ENCODE measurements at regions not wholly inside any gene's neighbourhood (a gene's known extent, or its start where the extent isn't known, plus 50 kb on each side); places are given as distances from the start of the nearest gene placed in this dataset.

DNA sequence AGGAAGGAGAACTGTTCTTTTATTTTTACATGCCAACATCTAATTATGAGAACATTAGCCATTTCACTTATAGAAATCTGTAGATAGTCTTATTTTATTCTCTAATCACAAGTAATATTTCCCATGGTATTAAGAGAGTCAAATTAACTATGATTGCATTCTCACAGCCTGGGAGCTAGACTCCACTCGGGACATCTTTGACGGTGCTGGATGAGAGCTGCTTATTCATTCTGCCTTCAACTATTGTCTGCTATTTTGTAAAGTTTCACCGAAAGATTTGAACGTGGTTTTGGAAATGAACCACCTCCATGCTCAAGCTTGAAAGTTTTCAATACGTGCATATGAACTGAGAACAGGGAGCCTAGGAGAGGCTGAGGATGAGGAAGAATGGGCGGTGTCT, 264.3 kb upstream of the KLF6 start:
- no peaks in the 10 kb centered on the region for H3K27me3 Mint-ChIP-seq (ENCODE audit: unreplicated experiment)
- no peaks in the 10 kb centered on the region for H3K4me1 Mint-ChIP-seq (ENCODE audit: low read depth, unreplicated experiment)
- BruUV-seq (replicated peaks): no TSS peak
- no peaks in the 10 kb centered on the region for H3K36me3 Mint-ChIP-seq (ENCODE audit: insufficient read depth, unreplicated experiment)
- no peak overlapping the region for H3K27ac Mint-ChIP-seq (ENCODE audit: unreplicated experiment)
- CTCF ChIA-PET: no interaction called here
- no peak overlapping the region for H3K4me3 Mint-ChIP-seq (ENCODE audit: low read depth, unreplicated experiment)
- no peak for TF ChIP-seq CTCF (IDR thresholded peaks at IDR 0.05; ENCODE audit: unreplicated experiment)
- intact Hi-C loops (cut with micrococcal nuclease; ENCODE audit: unreplicated experiment): no loop called here
- DNase-seq: no peak
- H3K9me3 Mint-ChIP-seq (ENCODE audit: low read depth, unreplicated experiment): peaks cover 2% of the 10 kb centered on the region

DNA sequence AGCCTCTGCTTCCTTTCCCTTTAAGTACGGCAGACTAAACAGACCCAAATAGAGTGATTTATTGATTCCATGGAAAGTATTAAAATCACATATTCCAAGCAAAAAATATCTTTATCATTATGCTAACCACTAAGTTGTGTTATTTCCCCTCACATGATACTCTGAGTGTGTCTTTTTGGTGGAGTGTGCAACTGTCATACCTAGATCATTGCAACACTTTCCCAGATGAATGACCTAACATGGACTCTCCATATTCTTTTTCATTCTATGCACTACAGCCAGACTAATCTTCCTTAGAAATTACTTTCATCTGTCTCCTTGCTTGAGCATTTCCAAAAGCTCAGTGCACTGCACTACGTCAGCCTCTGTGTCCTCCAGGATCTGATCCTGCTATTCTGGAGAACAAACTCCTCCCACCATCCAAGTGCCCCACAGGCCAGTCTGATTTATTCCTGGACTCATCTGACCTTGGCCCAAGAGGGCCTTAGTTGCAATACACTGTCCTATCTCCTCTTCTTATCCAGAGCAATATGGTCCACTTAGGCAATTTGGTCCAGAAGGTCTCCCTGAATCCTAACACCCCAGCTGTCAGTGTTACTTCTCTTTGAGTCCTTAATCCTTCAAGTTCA, 263.3 kb upstream of the KLF6 start:
- Mint-ChIP-seq H3K27ac (ENCODE audit: unreplicated experiment) (no peak overlapping the region), H3K9me3 (ENCODE audit: low read depth, unreplicated experiment) (peaks cover 2% of the 10 kb centered on the region), H3K36me3 (ENCODE audit: insufficient read depth, unreplicated experiment) (no peaks in the 10 kb centered on the region), H3K27me3 (ENCODE audit: unreplicated experiment) (no peaks in the 10 kb centered on the region), H3K4me3 (ENCODE audit: low read depth, unreplicated experiment) (no peak overlapping the region), H3K4me1 (ENCODE audit: low read depth, unreplicated experiment) (no peaks in the 10 kb centered on the region)
- no TSS peak for BruUV-seq (replicated peaks)
- DNase-seq: no peak
- CTCF ChIA-PET: no interaction called here
- intact Hi-C loops (cut with micrococcal nuclease; ENCODE audit: unreplicated experiment): no loop called here
- TF ChIP-seq CTCF (IDR thresholded peaks at IDR 0.05; ENCODE audit: unreplicated experiment): no peak

- H3K9me3 Mint-ChIP-seq (ENCODE audit: low read depth, unreplicated experiment): peaks cover 2% of the 10 kb centered on the region
- no peaks in the 10 kb centered on the region for H3K27me3 Mint-ChIP-seq (ENCODE audit: unreplicated experiment)
- no TSS peak for BruUV-seq (replicated peaks)
- CTCF ChIA-PET: interaction anchor here (0.5 kb wide), 1 partner anchor 577 kb away, joined by 5 read pairs; no protein-coding TSS in a partner anchor
- H3K4me1 Mint-ChIP-seq (ENCODE audit: low read depth, unreplicated experiment): no peaks in the 10 kb centered on the region
- intact Hi-C loops (cut with micrococcal nuclease; ENCODE audit: unreplicated experiment): no loop called here
- no peak overlapping the region for H3K27ac Mint-ChIP-seq (ENCODE audit: unreplicated experiment)
- DNase-seq: no peak
- no peak overlapping the region for H3K4me3 Mint-ChIP-seq (ENCODE audit: low read depth, unreplicated experiment)
- no peak for TF ChIP-seq CTCF (IDR thresholded peaks at IDR 0.05; ENCODE audit: unreplicated experiment)
- H3K36me3 Mint-ChIP-seq (ENCODE audit: insufficient read depth, unreplicated experiment): no peaks in the 10 kb centered on the region
These were observed 261.8 kb upstream of the KLF6 start for GRCh38 chr10:4046712-4047354.

- BruUV-seq (replicated peaks): no TSS peak
- Mint-ChIP-seq H3K9me3 (ENCODE audit: low read depth, unreplicated experiment) (peaks cover 7% of the 10 kb centered on the region), H3K36me3 (ENCODE audit: insufficient read depth, unreplicated experiment) (no peaks in the 10 kb centered on the region), H3K27me3 (ENCODE audit: unreplicated experiment) (no peaks in the 10 kb centered on the region), H3K4me1 (ENCODE audit: low read depth, unreplicated experiment) (no peaks in the 10 kb centered on the region), H3K4me3 (ENCODE audit: low read depth, unreplicated experiment) (no peak overlapping the region), H3K27ac (ENCODE audit: unreplicated experiment) (no peak overlapping the region)
- CTCF ChIA-PET: interaction anchor here (0.6 kb wide), 1 partner anchor 64 kb away, joined by 3 read pairs; no protein-coding TSS in a partner anchor
- intact Hi-C loops (cut with micrococcal nuclease; ENCODE audit: unreplicated experiment): no loop called here
- no peak for DNase-seq
- no peak for TF ChIP-seq CTCF (IDR thresholded peaks at IDR 0.05; ENCODE audit: unreplicated experiment)
These were observed 261.0 kb upstream of the KLF6 start for GRCh38 chr10:4046030-4046429.

Data from Calu3 (cell line).